GM19324 (cell line): ENCODE measurements at regions not wholly inside any gene's neighbourhood (a gene's known extent, or its start where the extent isn't known, plus 50 kb on each side); places are given as distances from the start of the nearest gene placed in this dataset.
"Not testable (repeated sequence)": the region's sequence is repeated elsewhere in the genome, so short reads cannot be mapped to it uniquely, and the experiment has no call there.

Source experiments
- ATAC-seq: cut with Tn5 transposase; IDR thresholded peaks from one replicate; pipeline ENCODE4 v1.9.1; 2021; ENCODE audit warnings: mild to moderate bottlenecking, moderate library complexity; ENCODE audit not compliant: unreplicated experiment, low FRiP score

DNA sequence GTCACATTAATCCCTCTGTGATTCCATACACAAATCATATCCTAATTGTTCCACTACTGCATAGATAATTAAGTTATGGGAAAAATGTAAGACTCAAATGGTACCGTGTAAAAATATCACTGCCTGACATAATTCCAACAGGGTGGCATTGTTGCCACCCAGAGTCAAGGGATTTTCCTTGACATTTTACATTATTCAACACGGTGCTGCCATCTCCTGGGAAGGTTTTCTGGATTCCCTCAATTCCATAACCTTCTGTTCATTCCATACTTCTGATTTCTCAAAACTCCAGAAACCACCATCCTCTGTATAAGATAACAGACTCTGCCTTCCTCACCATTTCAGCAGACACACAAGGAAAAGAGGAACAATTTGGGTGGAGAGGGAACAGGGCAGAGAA lies 495.9 kb downstream of the XPNPEP1 start:
- ATAC-seq, result no peak

DNA sequence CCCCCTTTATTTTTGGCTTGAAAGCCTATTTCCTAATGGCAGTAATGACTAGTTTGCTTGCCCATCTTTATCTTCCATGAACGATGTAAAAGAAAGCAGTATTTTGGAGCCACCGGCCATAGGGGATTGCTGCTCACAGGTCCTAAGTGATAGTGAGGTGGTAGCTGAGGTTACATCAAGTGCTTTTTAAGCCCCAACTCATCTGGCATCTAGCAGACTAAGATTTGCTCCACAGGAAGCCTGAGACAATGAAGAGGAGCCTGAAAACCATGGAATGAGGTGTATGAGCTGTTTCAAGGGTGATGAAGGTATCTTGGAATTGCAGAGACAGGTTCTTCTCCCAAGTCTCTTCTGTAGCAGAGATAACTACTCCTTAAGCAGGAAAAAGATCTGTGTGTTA lies 496.3 kb downstream of the XPNPEP1 start:
- no peak for ATAC-seq

DNA sequence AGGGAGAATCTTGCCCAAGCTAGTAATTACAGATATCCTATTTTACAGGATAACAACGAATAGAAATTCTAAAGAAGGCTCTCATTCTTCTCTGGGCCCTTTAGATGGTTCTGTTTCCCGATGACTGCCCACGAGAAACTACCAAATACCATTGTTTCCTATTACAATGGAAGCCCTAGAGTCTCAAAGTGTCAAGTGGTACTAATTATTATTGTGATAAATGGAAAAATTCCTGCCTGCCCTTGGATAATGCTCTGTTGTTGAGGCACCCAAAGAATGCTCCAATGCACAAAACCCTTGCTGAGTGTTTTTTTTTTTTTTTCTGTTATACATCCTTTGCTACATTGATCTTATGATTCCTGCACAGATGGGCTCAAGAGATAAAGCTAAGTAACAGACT lies 504.5 kb downstream of the XPNPEP1 start:
- no peak for ATAC-seq

DNA sequence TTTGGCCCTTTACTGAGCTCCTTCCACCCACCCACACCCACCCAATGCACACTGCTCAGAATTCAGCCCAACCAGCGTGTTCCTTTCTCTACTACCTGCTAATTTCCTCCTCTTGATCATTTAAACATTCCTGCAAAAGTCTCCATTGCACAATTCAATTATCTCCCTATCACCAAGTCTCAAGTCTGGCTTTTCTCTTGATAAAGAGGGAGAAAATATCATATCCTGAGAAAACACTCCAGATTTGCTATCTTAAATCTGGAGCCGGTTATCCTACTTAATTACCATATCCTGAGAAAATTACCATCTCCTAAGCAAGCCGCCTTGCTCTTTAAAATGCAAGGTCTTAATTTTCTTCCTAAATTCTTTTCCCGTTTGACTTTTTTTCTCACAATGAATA lies 505.5 kb downstream of the XPNPEP1 start:
- ATAC-seq, result no peak

DNA sequence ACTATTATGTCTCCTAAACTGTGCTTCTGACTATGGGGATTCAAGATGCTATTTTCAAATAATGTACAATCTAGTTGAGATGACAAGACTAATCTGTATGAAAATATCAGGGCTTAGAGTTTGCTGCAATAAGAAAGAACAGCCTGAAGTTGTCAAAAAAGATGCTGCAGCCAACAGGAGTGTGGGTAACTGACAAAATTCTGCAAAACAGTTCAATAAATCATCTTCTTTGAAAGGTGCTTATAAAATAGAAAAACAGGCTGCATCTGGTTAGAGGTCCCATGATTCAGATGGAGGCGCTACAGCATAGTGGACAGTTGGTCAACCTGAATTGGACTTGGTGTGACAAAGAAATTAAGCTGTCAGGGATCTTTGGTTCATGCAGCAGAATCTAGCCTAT lies 511.0 kb downstream of the XPNPEP1 start:
- ATAC-seq, result no peak

DNA sequence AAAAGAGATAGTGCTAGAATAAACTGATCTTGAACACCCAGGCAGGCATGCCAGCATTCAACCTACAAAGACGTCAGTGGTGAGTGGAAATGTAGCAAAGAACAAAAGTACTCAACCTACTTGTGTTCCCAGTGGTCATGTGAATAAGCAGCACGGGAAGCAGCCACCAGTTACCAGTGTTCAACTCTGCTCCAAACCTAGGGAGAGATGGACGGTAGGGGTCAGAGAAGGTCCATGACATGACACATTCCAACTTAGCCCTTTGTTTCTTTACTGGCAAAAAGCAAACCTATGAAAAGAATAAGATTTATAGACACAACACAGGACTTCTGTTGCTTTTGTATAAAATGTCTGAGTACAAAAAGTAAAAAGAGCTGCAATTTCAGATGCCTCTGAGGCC lies 511.4 kb downstream of the XPNPEP1 start:
- ATAC-seq, result no peak

DNA sequence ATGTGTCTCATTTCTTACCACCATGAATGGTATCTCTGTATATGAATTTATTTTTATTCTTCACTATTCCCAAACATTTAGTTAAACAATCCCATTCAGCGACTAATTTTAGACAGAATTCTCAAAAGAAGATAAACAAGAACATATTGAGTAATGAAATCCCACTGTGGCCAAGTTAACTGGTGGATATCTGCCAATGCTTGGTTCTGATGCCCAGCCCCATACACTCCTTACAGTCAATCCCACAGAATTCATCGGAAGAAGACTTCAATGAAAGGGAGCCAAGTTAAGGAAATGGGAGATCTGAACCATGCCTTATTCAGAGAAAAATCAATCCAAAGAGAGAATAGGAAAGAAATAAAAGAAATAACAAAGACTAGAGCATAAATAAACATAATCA lies 518.0 kb downstream of the XPNPEP1 start:
- no peak for ATAC-seq

DNA sequence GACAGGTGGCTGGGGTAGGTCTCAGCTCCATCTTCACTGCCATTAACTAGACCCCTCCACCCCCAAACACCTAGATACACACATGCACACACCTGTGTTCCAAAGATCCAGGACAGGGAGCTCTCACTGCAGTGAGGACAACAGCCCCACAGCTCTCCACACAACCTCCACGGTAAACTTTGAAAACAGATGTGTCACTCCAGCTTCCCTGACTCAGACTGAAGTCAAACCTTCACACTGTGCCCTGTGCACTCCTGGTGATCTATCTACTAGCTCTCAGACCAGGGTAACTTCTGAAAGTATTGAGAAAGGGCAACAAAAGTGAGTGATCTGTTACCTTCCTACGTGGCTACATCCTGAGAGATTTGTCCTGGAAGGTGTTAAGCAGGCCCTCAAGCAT lies 519.8 kb downstream of the XPNPEP1 start:
- no peak for ATAC-seq

DNA sequence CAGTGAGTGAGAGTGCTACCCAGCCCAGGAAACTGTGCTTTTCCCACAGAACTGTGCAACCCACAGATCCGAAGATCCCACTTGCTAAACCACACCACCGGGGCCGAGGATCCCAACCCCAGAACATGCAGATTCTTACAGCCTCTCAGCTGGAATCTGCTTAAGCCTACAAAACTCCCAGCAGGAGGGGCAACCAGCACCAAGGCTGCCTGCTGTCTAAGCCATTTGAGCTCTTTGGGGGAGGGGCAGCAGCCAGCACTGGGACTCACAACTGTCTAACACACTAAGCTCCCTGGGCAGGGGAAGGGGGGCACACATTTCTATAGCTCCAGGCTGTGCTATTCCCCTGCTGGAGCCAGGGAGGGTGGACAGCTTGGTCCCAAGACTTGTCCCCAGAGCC lies 529.9 kb downstream of the XPNPEP1 start:
- no peak for ATAC-seq

DNA sequence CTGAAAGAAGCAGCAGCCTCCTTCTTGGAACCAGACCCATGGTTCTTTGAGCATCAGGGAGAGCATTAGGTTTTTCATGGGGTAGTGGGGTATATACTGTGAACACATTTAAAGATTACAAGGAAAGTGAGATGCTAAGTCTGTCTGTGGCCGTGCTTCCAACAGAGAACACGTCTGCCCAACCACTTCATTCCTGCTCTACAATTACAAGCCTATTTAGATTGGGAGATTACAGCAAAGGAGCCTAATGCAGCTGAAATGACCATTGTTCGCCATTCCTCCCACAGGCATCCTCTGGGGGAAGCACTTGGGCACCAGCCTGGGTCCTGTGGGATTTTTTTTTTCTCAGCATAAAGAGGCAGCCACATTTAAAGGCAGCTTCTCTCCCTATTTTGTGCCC lies 536.4 kb downstream of the XPNPEP1 start:
- ATAC-seq, result no peak

DNA sequence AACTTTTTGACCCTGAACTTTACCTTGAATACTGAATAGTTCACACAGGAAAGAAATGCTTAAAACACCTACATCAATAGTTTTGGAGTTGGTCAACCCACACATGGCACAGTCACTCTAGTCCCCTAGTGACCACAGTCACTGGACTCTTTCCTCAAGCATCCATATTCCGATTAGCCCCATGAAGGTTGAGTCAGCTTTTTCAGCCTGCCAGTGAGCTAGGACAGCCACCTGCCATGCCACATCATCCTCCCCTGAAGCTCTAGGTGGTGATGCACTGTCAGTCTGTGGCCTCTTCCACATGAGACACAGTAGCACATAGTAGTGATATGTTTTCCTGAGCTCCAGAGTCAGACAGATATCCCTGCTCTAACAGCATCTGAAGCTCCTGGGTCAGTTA lies 537.2 kb downstream of the XPNPEP1 start:
- ATAC-seq, result no peak

DNA sequence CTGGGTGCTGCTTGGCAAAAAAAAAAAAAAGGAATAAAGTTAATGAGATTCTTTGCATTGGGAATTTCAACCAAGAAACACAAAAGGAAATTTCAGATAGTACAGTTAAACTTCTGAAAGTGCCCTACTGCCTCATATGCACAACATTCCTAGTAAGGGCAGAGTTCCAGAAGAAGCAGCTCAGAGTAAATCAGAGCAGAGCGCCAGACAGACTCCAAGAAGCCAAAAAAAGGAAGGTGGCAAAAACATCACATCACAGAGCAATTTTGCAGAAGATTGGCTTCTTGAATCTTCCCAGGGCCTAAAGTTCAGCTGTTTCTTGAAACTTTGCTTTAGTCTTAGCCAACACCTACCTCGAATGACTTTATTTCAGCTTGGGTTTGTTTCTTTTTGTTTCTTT lies 544.1 kb downstream of the XPNPEP1 start:
- no peak for ATAC-seq

DNA sequence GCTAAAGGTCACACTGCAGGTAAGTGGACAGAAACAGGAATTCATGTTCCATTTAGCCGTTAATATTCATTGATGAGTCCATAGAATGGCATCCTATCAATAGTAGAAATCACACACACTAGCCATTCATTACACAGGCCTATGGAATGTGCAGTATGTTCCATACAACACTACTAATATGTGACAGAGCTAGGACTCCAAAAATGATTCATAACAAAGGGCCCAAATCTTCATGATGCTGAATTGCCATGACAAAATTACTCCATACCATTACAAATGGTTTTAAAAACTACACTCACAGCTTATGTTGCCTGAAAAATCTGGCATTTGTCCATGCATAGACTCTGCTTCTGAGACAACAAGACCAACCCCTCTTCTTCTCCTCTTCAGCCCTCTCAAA lies 549.1 kb downstream of the XPNPEP1 start:
- ATAC-seq, result no peak

DNA sequence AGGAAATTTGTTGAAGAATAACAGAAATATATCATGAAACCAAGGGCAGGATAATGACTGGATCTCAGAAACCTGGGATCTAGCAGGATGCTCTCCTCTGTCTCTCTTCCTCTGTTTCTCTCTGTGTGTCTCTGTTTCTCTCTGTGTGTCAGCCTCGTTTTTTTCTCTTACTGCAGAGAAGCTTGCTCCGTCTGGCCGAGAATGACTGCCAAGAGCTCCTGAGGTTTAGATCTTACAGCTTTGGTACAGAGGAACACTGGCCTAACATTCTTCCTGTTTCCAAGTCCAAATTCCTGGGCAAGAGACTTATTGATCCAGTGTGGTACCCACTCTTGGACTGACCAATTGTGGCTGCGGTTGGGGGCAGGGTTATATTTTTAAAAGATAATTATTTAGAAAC lies 564.0 kb downstream of the XPNPEP1 start:
- no peak for ATAC-seq

DNA sequence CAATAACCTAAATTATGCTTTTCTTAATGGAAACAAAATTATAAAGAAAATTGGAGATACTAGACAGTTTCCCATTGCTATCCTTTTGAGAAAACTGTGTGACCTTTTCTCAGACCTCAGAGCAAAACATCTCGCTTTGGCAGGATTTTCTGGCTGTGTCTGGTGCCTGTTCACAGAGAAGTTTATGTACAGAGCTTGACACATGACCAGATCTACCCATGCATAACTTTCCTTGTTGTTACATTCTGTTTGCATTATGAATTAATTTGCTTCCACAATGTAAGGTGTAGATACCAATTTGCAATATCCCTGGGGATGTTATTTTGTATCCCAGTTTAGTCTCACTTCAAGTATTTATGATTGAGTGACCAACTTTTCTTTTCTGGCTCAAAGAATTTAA lies 565.0 kb downstream of the XPNPEP1 start:
- ATAC-seq, result no peak

DNA sequence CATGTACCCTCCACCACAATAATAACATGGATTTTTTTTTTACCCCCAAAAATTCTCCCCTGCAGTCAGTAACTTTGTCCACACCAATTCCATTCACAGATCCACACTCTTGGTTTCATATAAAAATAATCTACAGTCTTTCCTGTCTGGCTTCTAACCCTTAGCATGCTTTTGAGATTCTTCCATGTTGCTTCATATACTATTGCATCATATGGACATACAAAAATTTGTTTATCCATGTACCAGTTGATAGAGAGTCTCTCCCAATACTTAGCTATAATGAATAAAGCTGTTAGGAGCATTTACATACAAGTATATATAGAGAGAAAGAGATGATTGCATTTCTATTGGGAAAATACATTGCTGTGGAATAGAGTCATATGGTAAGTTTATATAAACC lies 575.0 kb downstream of the XPNPEP1 start:
- ATAC-seq, result no peak

DNA sequence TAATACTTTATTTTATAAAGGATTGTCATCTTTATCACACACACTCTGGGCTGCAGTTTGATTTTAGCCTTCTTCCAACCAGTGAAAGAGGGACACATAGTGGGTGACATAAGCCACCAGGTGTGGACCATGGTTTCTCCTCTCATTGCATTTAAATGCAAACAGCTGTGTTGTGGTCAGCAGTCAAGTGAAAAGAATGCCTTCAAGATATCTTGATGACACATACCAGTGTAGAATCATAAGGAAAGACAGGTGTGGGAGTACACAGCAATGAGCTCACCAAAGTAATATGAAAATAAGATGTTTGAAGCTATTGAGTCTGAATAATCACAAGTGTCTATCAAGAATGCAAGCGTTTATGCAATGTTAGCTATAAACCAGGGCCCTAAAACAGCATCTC lies 580.0 kb downstream of the XPNPEP1 start:
- no peak for ATAC-seq

DNA sequence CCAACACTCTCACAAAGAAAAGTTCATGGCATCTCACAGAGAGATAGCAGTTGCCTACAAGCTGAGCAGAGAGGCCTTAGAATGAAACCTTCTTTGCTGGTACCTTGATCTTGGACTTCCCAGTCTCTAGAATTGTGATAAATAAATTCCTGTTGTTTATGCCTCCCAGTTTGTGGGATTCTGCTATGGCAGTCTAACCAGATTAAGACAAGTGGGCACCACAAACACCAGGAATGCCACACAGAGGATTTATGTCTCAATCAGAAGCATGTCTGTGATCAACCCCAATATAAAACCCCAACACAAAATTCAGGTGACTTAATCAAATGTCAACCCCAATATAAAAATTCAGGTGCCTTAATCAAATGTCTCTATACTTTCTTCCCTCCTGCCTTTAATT lies 581.3 kb downstream of the XPNPEP1 start:
- ATAC-seq, result no peak

DNA sequence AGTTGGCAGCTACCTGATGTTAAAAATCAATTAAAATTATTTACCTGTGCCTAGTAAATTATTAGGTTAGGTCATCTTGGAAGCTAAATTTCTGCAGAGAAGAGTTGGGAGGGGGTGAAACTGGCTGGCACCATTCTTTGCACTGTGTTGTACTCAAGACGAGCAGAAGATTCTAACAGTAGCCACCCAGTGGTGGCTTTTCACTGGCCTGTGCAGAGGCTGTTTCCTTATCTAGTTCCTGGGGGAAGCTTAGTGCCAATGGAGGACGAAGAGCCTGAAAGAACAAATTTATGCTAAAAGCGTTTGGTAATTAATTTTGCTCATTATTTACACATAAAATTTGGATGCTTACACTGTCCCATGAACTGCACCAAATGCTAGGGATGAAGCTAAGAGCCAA lies 595.3 kb downstream of the XPNPEP1 start:
- ATAC-seq, result no peak

DNA sequence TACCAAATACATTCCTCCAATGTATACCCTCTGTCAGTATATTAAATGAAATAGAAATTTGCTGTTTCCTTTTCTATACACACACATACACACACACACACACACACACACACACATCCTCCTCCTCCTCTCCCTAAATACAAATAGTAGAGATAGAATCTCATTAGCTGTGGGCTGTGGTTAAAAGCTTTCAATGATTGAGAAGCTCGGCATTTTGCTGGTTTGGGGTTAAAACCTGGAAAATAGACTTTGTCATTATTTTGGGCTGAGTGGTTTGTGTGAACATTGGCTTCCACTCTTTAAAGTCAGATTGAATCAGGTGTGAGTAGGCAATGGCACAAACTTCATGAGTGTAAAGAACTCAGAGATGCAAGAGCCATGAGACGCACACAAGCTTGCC lies 596.0 kb downstream of the XPNPEP1 start:
- ATAC-seq, result no peak

DNA sequence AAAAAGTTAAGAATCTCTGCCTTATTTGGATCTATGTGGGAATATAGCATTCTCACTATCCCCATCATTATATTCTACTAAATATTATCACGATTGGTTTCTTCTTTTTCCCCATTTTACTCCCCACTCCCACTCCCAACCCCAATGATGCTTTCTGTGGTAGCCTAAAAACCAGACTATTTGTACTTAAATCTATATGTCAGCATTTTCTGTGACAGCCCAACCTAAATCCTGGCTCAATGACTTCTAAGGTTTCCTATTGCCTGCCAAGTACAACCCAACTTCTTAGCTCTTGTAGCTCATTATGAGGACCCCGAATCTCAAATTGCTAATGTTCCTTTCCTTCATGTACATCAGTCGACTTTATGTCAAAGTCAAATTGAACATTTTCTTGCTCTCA lies 598.6 kb downstream of the XPNPEP1 start:
- no peak for ATAC-seq

DNA sequence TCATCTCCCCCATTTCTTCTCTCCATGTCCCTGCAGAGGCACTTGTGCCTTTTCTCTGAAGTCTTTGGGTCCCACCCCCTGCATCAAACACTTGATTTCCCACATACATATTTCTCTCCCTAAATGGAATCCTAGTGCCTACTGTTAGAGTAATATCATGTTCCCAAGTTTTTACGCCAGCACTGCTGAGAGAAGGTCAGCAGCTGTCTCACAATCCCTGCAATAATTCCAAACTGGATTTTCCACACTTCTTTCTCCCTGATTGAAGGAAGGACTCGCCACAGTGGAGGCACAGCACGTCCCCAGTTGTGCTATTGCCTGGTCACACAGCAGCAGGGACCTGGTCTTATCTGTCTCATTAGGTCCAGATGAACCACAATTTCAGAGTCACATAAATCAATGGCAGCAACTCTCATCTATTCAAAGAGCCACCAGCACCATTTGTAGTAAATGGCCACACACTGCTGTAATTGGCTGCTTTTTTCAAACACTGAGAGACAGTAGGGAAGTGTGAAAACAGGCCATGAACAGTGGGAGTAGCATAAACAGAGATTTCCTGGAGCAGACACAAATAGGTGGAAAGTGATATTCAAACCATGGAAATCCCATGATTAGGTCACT lies 605.5 kb downstream of the XPNPEP1 start:
- ATAC-seq, result no peak

DNA sequence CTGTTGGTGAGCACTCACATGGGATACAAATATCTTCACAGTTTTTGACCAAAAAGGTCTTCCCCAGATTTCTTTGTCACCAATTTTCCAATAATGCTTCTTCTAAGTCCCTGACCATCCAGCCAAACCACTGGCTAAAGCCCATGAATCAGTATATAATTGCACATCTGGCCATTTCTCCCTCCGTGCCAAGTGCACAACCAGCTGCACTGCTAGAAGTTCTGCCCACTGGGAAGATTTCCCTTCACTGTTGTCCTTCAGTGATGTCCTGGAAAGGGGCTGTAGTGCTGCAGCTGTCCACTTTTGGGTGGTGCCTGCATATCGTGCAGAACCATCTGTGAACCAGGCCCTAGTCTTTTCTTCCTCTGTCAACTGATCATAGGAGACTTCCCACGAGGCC lies 609.3 kb downstream of the XPNPEP1 start:
- not testable (repeated sequence) for ATAC-seq
